ENCODE measurements at regions not wholly inside any gene's neighbourhood (a gene's known extent, or its start where the extent isn't known, plus 50 kb on each side); places are given as distances from the start of the nearest gene placed in this dataset.

DNA sequence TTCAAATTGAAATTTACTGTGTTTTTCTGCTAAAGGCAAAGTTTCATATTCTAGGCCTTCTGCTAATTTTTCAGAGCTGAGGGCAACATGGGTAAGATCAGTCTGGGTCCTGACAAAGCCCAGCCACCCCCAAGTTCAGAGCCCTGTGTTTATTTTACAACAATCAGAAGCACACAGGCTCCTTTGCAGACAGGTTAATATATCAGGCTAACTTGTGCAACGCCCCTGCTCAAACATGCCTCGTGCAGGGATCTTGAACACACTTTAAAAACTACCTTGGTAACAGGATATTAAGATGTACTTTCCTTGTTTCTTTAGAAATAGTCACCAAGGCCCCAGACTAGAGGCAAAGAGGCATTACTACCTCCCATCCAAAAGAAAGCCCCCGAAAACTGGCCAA is 64.0 kb downstream of the POLR2M start (continued):
- TF ChIP-seq CHD7 (IDR thresholded peaks at IDR 0.05; ENCODE audit: insufficient replicate concordance, low read length) (no peak), KDM5A (IDR thresholded peaks at IDR 0.05; ENCODE audit: low read length) (no peak), CTBP2 (IDR thresholded peaks at IDR 0.05; ENCODE audit: borderline replicate concordance, insufficient read depth, insufficient read length, low read length) (no peak)
- TF ChIP-seq, protein P1, sequence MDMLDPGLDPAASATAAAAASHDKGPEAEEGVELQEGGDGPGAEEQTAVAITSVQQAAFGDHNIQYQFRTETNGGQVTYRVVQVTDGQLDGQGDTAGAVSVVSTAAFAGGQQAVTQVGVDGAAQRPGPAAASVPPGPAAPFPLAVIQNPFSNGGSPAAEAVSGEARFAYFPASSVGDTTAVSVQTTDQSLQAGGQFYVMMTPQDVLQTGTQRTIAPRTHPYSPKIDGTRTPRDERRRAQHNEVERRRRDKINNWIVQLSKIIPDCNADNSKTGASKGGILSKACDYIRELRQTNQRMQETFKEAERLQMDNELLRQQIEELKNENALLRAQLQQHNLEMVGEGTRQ (IDR thresholded peaks at IDR 0.05; ENCODE audit: low read length): no peak

Measured in H1 (cell line).